NCI-H1417 (cell line): ENCODE measurements at regions not wholly inside any gene's neighbourhood (a gene's known extent, or its start where the extent isn't known, plus 50 kb on each side); places are given as distances from the start of the nearest gene placed in this dataset.

Experiments used
- DNase-seq, 3 experiments: peaks; one replicate each; lab custom pipeline; 2025; lab: John Stamatoyannopoulos, UW

DNA sequence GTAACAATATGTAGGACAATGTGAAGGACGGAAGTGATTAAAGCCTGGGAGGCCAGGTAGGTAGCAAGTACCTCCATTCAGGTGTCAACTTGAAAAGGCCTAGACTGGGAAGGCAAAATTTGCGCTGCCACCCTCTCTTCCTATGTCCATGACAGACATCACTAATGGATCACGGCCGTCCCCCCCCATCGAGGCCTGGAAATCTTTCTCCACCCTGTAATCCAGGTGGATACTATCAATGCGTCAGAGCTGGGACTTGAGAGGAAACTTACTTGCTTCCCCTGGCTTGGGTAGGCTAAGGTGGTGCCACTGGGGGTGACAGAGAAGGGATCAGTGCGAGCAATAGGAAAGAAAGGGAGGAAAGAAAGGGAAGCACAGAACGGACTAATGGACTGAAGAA is 156.1 kb downstream of the SALL1 start:
- DNase-seq, result no peak

DNA sequence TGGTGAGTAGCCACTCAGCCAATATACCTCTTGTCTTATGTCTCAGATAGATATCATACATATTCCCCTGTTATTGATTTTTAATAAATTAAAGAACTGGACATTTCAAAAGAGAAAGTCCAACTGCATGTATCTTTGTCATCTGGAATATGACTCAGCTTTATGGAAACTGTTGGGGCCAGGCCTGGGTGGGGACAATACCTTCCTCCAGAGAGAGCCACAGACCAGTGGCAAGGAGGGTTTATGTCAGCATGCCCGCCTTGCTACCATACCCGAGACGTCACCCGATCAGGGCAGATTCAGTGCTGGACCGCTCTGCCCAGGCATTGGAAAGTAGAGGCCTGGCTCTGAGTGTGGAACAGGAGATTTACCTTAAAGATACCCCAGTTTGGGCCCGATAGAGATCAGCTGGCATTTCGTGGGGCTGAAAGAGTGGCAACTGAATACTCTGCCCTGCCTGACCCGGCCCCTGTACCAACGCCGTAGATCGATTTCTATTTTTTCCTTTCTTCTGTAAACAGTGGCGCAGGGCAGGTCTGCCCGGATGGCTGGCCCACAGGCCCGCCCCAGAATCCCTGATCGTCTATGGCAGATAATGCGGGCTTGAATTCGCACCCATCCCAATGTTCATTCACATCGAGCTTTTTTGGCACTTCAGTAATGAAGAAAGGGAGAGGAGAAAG is 158.6 kb downstream of the SALL1 start:
- DNase-seq, result no peak

GRCh38 chr16:50991436-50991835 is 159.6 kb downstream of the SALL1 start:
- DNase-seq, result no peak

- no peak for DNase-seq
Observed at GRCh38 chr16:50991006-50991405, 160.1 kb downstream of the SALL1 start.

DNA sequence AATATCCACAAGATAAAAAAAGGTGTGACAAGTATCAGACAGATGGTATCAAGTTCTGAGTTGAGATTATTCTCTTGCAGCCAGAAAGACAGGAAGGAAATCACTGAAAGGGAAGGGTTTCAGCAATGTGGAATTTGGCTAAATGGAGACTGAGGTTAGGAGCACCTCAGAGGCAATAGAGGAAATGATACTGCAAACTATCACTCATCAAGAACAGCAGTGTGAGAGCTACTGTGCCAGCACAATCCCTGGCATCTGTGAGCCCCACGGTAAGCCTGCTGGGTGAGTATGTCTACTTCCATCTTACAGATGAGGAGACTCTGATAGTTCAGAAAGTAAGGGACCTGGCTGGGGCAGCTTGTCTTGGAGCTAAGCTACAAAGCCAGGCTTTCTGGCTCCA is 162.0 kb downstream of the SALL1 start:
- no peak for DNase-seq

GRCh38 chr16:50988441-50988840 is 162.6 kb downstream of the SALL1 start:
- no peak for DNase-seq

GRCh38 chr16:50986453-50986852 is 164.6 kb downstream of the SALL1 start:
- DNase-seq, result no peak

GRCh38 chr16:50985733-50986132 is 165.3 kb downstream of the SALL1 start:
- DNase-seq, result no peak

DNA sequence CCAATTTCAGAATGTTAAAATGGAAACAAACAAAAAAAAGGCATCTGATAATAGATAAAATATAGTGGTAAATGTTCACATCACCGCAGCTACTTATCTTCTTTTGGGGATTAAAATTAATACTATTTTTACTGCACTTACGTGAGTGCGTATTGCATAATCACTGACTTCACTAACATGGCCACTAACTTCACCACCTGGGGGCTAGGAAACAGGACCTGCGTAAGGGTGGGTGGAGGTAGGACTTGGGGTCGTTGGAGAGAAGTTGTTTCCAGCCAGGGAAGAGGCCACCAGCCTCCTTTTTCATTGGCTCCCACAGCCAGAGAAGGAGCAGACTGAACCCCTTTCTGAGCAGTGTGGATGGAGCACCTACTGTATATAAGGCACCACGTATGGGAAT is 166.4 kb downstream of the SALL1 start:
- DNase-seq, result no peak

- DNase-seq, result no peak
Observed at GRCh38 chr16:50982808-50983207, 168.3 kb downstream of the SALL1 start.

GRCh38 chr16:50981951-50982350 is 169.1 kb downstream of the SALL1 start:
- no peak for DNase-seq

GRCh38 chr16:50980666-50981065 is 170.4 kb downstream of the SALL1 start:
- DNase-seq, result no peak

- no peak for DNase-seq
Observed at GRCh38 chr16:50979806-50980620, 171.1 kb downstream of the SALL1 start.

GRCh38 chr16:50977138-50977537 is 173.9 kb downstream of the SALL1 start:
- DNase-seq, result no peak

DNA sequence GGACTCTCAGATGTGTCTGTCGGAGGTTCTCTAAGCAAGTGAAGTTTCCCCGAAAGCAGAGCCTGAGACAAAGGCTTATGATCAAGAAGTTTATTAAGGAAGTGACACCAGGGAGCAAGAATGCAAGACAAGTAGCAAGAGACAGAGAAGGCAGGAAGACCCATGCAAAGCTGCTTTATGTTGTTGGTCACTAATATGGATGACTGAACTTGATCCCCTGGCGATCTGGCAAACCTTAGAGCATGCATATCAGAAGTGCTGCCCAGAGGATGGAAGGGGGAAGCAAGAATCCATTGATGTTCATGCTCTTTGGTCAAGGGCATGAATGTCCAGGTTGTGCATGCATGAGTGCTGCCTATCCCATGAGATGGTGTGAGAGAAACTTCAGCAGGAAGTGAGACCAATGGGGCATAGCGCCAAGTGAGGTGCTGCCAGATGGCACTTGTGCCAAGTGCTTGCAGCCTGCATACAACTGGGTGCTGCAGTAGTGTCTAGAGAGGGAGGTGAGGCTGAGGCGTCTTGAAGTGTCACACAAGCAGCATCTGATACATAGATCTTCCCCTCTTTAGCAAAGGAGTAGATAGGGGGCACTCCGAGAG is 176.5 kb downstream of the SALL1 start:
- DNase-seq, result no peak

- no peak for DNase-seq
Observed at GRCh38 chr16:50972876-50973275, 178.2 kb downstream of the SALL1 start.

DNA sequence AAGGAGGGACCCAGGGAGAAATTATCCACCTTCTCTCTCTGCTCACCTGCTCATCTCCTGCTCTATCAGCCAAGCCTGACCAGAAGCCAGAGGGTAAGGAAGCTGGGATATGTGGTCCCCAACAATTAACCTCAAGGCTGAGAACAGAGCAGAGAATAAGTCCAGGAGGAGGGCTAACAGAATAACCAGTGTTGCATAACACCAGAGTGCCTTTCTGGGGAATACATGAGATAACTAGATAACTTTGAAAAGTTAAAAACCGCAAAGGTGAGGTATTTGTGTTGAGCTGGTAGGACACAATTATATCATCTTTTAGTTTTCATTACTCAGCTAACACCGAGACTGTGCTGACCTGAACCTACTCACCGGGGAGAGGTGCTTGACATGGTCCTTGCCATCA is 180.8 kb downstream of the SALL1 start:
- DNase-seq, result no peak

GRCh38 chr16:50967827-50968612 is 183.1 kb downstream of the SALL1 start:
- no peak for DNase-seq

- no peak for DNase-seq
Observed at GRCh38 chr16:50964491-50964890, 186.6 kb downstream of the SALL1 start.

- DNase-seq, result no peak
Observed at GRCh38 chr16:50961952-50962351, 189.1 kb downstream of the SALL1 start.

DNA sequence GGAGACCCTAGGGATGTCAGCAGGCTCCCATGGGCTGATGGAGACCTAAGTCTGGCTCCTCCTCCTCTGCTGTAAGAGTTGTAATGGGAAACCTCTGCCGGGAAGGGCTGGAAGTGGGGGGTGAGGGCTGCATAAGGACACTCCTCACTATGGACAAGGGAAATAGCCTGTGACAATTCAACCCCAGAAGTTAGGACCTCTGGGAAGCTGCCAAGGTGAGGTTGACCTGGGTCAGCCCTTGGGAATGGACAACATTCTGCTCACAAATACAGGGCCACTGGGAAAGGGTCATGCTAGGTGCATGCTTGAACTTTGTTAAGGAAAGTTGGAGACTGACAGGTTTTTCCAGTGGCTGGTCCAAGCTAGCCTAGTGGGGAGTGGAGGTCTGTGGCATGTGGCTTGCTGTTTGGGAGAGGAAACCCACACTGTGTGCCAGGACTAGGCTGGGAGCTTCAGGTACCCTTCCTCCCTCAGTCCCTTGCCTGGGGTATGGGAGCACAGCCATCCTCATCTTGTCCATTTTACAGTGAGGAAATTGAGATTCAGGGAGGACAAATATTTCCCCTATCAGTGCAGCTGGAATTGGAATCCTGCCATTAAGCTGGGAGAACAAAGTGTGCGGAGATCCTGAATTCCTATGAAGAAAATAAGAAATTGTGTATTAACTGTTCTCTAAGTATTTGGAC is 190.4 kb downstream of the SALL1 start:
- no peak for DNase-seq

- no peak for DNase-seq
Observed at GRCh38 chr16:50957056-50957455, 194.0 kb downstream of the SALL1 start.
